ENCODE measurements at regions not wholly inside any gene's neighbourhood (a gene's known extent, or its start where the extent isn't known, plus 50 kb on each side); places are given as distances from the start of the nearest gene placed in this dataset.

DNA sequence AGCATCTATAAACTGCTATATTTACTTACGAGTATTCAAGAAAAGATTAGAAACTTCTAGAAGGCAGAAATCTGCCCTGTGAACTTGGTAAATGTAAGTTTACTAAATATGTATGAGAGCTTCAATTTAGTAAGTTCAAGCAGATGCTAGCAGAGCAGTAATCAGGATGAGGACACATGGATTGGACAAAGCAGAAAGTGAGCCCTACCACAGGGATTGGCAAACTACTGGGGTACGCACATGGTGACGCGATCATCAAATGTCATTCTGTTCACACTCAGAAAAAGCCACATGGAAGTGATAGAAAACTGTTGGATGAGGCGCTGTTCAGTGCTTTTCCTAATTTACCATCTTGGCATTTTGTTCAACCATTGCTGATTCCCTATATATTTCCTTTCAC lies 360.2 kb upstream of the ZNF385D start:
- H3K4me1 Mint-ChIP-seq = peaks cover 4% of the 10 kb centered on the region
- no peaks in the 10 kb centered on the region for H3K27me3 Mint-ChIP-seq (ENCODE audit: low read depth)
- TF ChIP-seq NR2C2 (CRISPR knock-in tag; IDR thresholded peaks at IDR 0.05) = no peak
- ChIA-PET CTCF (no interaction called here), POLR2A (no interaction called here)
- H3K27ac Mint-ChIP-seq = no peak overlapping the region
- no peaks in the 10 kb centered on the region for H3K9me3 Mint-ChIP-seq
- DNase-seq (ENCODE audit: low spot score) = no peak
- ATAC-seq = no peak
- no peaks in the 10 kb centered on the region for H3K36me3 Mint-ChIP-seq
- no peak overlapping the region for H3K4me3 Mint-ChIP-seq

DNA sequence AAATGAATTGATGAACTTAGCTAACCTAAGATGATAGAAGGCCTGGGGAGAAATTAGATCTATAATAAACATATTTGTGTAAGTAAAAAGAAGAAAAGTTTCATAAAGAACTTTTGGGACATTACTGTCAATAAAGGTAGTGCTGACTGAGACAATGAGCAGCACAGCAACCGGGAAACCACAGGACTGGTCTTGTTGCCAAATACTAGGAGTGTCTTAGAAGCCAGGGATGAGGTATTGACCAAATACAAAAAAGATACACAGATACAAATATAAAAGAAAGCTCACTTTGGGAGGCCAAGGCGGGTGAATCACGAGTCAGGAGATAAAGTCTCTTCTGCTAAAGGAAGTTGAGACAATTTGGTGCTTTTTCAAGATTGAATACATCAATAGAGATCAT lies 362.4 kb upstream of the ZNF385D start:
- H3K27me3 Mint-ChIP-seq (ENCODE audit: low read depth) = no peaks in the 10 kb centered on the region
- no peaks in the 10 kb centered on the region for H3K4me1 Mint-ChIP-seq
- DNase-seq (ENCODE audit: low spot score) (no peak), ATAC-seq (no peak)
- TF ChIP-seq, protein P1, sequence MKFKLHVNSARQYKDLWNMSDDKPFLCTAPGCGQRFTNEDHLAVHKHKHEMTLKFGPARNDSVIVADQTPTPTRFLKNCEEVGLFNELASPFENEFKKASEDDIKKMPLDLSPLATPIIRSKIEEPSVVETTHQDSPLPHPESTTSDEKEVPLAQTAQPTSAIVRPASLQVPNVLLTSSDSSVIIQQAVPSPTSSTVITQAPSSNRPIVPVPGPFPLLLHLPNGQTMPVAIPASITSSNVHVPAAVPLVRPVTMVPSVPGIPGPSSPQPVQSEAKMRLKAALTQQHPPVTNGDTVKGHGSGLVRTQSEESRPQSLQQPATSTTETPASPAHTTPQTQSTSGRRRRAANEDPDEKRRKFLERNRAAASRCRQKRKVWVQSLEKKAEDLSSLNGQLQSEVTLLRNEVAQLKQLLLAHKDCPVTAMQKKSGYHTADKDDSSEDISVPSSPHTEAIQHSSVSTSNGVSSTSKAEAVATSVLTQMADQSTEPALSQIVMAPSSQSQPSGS (CRISPR knock-in tag; IDR thresholded peaks at IDR 0.05; ENCODE audit: borderline replicate concordance, low read depth) = no peak
- TF ChIP-seq NR2C2 (CRISPR knock-in tag; IDR thresholded peaks at IDR 0.05) = no peak
- TF ChIP-seq FOXJ3 (CRISPR knock-in tag; IDR thresholded peaks at IDR 0.05; ENCODE audit: borderline replicate concordance) = no peak
- TF ChIP-seq, protein P2, sequence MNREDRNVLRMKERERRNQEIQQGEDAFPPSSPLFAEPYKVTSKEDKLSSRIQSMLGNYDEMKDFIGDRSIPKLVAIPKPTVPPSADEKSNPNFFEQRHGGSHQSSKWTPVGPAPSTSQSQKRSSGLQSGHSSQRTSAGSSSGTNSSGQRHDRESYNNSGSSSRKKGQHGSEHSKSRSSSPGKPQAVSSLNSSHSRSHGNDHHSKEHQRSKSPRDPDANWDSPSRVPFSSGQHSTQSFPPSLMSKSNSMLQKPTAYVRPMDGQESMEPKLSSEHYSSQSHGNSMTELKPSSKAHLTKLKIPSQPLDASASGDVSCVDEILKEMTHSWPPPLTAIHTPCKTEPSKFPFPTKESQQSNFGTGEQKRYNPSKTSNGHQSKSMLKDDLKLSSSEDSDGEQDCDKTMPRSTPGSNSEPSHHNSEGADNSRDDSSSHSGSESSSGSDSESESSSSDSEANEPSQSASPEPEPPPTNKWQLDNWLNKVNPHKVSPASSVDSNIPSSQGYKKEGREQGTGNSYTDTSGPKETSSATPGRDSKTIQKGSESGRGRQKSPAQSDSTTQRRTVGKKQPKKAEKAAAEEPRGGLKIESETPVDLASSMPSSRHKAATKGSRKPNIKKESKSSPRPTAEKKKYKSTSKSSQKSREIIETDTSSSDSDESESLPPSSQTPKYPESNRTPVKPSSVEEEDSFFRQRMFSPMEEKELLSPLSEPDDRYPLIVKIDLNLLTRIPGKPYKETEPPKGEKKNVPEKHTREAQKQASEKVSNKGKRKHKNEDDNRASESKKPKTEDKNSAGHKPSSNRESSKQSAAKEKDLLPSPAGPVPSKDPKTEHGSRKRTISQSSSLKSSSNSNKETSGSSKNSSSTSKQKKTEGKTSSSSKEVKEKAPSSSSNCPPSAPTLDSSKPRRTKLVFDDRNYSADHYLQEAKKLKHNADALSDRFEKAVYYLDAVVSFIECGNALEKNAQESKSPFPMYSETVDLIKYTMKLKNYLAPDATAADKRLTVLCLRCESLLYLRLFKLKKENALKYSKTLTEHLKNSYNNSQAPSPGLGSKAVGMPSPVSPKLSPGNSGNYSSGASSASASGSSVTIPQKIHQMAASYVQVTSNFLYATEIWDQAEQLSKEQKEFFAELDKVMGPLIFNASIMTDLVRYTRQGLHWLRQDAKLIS (CRISPR knock-in tag; IDR thresholded peaks at IDR 0.05; ENCODE audit: borderline replicate concordance) = no peak
- H3K4me3 Mint-ChIP-seq = no peak overlapping the region
- H3K27ac Mint-ChIP-seq = no peak overlapping the region
- no peaks in the 10 kb centered on the region for H3K36me3 Mint-ChIP-seq
- ChIA-PET CTCF (no interaction called here), POLR2A (no interaction called here)
- no peaks in the 10 kb centered on the region for H3K9me3 Mint-ChIP-seq

DNA sequence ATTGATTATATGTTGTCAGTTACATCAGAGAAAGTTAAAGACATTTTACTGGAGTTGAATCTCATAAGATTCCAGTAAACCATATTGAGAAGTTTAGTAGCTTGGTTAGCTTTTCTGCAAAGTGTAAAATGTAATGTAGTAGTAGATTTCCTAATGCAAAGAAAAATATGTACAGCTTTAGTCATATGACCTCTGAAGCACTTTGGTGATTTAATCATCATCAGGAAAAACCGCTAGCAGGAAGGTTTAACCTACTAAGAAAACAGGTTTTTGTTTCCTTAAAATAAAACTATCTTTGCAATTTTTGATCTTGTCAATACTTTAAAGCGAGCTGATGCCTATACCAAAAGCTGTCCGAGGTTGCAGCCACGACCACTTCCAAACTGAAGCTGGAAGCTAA lies 364.6 kb upstream of the ZNF385D start:
- POLR2A ChIA-PET = no interaction called here
- H3K4me1 Mint-ChIP-seq = no peaks in the 10 kb centered on the region
- TF ChIP-seq ZNF396 (CRISPR knock-in tag; IDR thresholded peaks at IDR 0.05; ENCODE audit: borderline replicate concordance) (no peak), FOXK1 (CRISPR knock-in tag; IDR thresholded peaks at IDR 0.05) (no peak), SMAD4 (CRISPR knock-in tag; IDR thresholded peaks at IDR 0.05) (no peak), ZNF263 (CRISPR knock-in tag; IDR thresholded peaks at IDR 0.05; ENCODE audit: low read depth) (no peak), GABPB1 (CRISPR knock-in tag; IDR thresholded peaks at IDR 0.05) (no peak), ZNF671 (CRISPR knock-in tag; IDR thresholded peaks at IDR 0.05) (no peak), SOX15 (CRISPR knock-in tag; IDR thresholded peaks at IDR 0.05) (no peak), TCF7 (CRISPR knock-in tag; IDR thresholded peaks at IDR 0.05; ENCODE audit: low read depth) (no peak), OVOL2 (CRISPR knock-in tag; IDR thresholded peaks at IDR 0.05; ENCODE audit: borderline replicate concordance) (no peak), ETV6 (CRISPR knock-in tag; IDR thresholded peaks at IDR 0.05) (no peak), MXD4 (CRISPR knock-in tag; IDR thresholded peaks at IDR 0.05; ENCODE audit: borderline replicate concordance) (no peak), JUN (CRISPR knock-in tag; IDR thresholded peaks at IDR 0.05) (no peak), NFYB (CRISPR knock-in tag; conservative IDR thresholded peaks at IDR 0.05; ENCODE audit: low read depth) (no peak), GTF2I (CRISPR knock-in tag; conservative IDR thresholded peaks at IDR 0.05) (no peak)
- TF ChIP-seq, protein P3, sequence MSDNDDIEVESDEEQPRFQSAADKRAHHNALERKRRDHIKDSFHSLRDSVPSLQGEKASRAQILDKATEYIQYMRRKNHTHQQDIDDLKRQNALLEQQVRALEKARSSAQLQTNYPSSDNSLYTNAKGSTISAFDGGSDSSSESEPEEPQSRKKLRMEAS (CRISPR knock-in tag; IDR thresholded peaks at IDR 0.05) = no peak
- TF ChIP-seq, protein P4, sequence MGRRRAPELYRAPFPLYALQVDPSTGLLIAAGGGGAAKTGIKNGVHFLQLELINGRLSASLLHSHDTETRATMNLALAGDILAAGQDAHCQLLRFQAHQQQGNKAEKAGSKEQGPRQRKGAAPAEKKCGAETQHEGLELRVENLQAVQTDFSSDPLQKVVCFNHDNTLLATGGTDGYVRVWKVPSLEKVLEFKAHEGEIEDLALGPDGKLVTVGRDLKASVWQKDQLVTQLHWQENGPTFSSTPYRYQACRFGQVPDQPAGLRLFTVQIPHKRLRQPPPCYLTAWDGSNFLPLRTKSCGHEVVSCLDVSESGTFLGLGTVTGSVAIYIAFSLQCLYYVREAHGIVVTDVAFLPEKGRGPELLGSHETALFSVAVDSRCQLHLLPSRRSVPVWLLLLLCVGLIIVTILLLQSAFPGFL (CRISPR knock-in tag; IDR thresholded peaks at IDR 0.05; ENCODE audit: borderline replicate concordance) = no peak
- TF ChIP-seq, protein P5, sequence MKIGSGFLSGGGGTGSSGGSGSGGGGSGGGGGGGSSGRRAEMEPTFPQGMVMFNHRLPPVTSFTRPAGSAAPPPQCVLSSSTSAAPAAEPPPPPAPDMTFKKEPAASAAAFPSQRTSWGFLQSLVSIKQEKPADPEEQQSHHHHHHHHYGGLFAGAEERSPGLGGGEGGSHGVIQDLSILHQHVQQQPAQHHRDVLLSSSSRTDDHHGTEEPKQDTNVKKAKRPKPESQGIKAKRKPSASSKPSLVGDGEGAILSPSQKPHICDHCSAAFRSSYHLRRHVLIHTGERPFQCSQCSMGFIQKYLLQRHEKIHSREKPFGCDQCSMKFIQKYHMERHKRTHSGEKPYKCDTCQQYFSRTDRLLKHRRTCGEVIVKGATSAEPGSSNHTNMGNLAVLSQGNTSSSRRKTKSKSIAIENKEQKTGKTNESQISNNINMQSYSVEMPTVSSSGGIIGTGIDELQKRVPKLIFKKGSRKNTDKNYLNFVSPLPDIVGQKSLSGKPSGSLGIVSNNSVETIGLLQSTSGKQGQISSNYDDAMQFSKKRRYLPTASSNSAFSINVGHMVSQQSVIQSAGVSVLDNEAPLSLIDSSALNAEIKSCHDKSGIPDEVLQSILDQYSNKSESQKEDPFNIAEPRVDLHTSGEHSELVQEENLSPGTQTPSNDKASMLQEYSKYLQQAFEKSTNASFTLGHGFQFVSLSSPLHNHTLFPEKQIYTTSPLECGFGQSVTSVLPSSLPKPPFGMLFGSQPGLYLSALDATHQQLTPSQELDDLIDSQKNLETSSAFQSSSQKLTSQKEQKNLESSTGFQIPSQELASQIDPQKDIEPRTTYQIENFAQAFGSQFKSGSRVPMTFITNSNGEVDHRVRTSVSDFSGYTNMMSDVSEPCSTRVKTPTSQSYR (CRISPR knock-in tag; IDR thresholded peaks at IDR 0.05) = no peak
- TF ChIP-seq, protein P6, sequence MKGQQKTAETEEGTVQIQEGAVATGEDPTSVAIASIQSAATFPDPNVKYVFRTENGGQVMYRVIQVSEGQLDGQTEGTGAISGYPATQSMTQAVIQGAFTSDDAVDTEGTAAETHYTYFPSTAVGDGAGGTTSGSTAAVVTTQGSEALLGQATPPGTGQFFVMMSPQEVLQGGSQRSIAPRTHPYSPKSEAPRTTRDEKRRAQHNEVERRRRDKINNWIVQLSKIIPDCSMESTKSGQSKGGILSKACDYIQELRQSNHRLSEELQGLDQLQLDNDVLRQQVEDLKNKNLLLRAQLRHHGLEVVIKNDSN (CRISPR knock-in tag; IDR thresholded peaks at IDR 0.05) = no peak
- H3K36me3 Mint-ChIP-seq = no peaks in the 10 kb centered on the region
- CTCF ChIA-PET = no interaction called here
- DNase-seq (ENCODE audit: low spot score) = no peak
- no peak overlapping the region for H3K4me3 Mint-ChIP-seq
- no peak overlapping the region for H3K27ac Mint-ChIP-seq
- no peak for ATAC-seq
- no peaks in the 10 kb centered on the region for H3K9me3 Mint-ChIP-seq
- no peaks in the 10 kb centered on the region for H3K27me3 Mint-ChIP-seq (ENCODE audit: low read depth)

Data from WTC11 (cell line).